ENCODE measurements at regions not wholly inside any gene's neighbourhood (a gene's known extent, or its start where the extent isn't known, plus 50 kb on each side); places are given as distances from the start of the nearest gene placed in this dataset.
"Not testable (repeated sequence)": the region's sequence is repeated elsewhere in the genome, so short reads cannot be mapped to it uniquely, and the experiment has no call there.

DNA sequence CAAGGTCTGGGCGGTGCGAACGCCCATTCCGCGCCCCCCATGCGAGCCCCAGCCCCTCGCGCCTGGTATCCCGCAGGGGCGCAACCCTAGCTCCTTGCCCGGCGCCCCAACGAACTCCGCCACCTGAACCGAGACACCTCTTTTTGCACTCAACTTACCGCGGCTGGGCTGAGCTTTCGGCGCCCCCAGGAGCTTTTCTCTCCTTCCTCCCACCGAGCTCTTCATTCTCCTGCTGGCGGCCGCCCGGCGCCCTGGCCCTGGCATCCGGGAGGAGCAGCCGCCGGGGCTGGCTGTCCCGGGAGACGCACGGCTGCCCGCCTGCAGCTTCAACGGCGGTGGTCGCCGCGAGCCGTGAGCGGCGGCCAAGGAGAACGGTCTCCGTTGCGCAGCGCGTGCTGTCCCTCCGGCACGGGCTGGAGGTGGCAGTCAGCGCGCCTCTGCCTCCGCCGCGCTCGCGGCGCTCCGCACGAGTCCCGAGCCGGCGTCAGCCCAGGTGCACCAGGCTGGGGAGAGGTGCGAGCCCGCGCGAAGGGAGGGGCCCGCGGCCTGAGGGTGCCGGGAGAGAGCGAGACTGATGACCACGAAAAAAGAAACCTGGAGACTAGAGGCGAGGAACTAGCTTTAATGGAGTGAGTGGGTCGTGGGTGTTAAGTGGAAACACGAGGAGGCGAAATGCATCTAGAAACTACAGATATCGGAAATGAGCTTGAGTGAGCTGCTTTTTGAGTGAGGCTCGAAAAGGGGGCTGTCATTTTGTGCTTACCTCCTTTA is 621.5 kb upstream of the ZNF385D start:
- DNase-seq, result no peak
- CTCF ChIA-PET, result no interaction called here
- POLR2A ChIA-PET, result no interaction called here
- Mint-ChIP-seq H3K9me3 (peaks cover 10% of the 10 kb centered on the region), H3K27me3 (peaks cover 15% of the 10 kb centered on the region), H3K4me3 (no peak overlapping the region), H3K4me1 (ENCODE audit: low read depth) (no peaks in the 10 kb centered on the region), H3K27ac (no peak overlapping the region), H3K36me3 (no peaks in the 10 kb centered on the region)
- intact Hi-C loops (cut with micrococcal nuclease), result no loop called here

GRCh38 chr3:22373182-22373581 is 622.2 kb upstream of the ZNF385D start:
- H3K4me1 Mint-ChIP-seq (ENCODE audit: low read depth), result no peaks in the 10 kb centered on the region
- intact Hi-C loops (cut with micrococcal nuclease), result no loop called here
- no peak overlapping the region for H3K4me3 Mint-ChIP-seq
- POLR2A ChIA-PET, result no interaction called here
- no peaks in the 10 kb centered on the region for H3K36me3 Mint-ChIP-seq
- peaks cover 15% of the 10 kb centered on the region for H3K27me3 Mint-ChIP-seq
- peaks cover 10% of the 10 kb centered on the region for H3K9me3 Mint-ChIP-seq
- no peak for DNase-seq
- CTCF ChIA-PET, result no interaction called here
- no peak overlapping the region for H3K27ac Mint-ChIP-seq

DNA sequence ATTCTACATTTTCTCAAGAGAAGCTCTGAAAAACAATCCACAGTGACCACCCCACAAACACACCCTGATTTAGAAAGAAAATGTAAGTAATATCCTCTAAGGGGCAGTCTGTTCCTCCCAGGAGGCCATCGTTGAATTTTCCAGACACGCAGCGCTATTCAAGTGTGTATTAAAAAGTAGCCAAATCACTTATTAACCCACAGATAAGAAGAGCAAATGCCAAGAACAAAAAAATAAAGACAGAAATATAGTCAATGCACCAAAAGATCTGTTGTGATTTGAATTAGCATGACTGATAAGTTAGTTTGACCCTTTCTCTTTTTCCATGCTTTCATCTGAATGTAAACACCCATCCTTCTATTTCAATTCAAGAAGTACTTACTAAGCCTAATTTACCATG is 622.8 kb upstream of the ZNF385D start:
- H3K4me3 Mint-ChIP-seq, result no peak overlapping the region
- POLR2A ChIA-PET, result no interaction called here
- intact Hi-C loops (cut with micrococcal nuclease), result no loop called here

GRCh38 chr3:22377421-22377820 is 626.4 kb upstream of the ZNF385D start:
- H3K36me3 Mint-ChIP-seq, result no peaks in the 10 kb centered on the region
- peaks cover 13% of the 10 kb centered on the region for H3K9me3 Mint-ChIP-seq
- ChIA-PET POLR2A (no interaction called here), CTCF (no interaction called here)
- intact Hi-C loops (cut with micrococcal nuclease), result no loop called here
- no peaks in the 10 kb centered on the region for H3K4me1 Mint-ChIP-seq (ENCODE audit: low read depth)
- DNase-seq, result no peak
- H3K27me3 Mint-ChIP-seq, result peaks cover 5% of the 10 kb centered on the region
- no peak overlapping the region for H3K4me3 Mint-ChIP-seq
- H3K27ac Mint-ChIP-seq, result no peak overlapping the region

More for the DNA sequence above, 622.8 kb upstream of the ZNF385D start:
- H3K27me3 Mint-ChIP-seq, result peaks cover 15% of the 10 kb centered on the region
- no peaks in the 10 kb centered on the region for H3K4me1 Mint-ChIP-seq (ENCODE audit: low read depth)
- no peak for DNase-seq
- no peaks in the 10 kb centered on the region for H3K36me3 Mint-ChIP-seq
- CTCF ChIA-PET, result no interaction called here
- H3K9me3 Mint-ChIP-seq, result peaks cover 10% of the 10 kb centered on the region
- H3K27ac Mint-ChIP-seq, result no peak overlapping the region

- no peaks in the 10 kb centered on the region for H3K36me3 Mint-ChIP-seq
- no peaks in the 10 kb centered on the region for H3K4me1 Mint-ChIP-seq (ENCODE audit: low read depth)
- no peaks in the 10 kb centered on the region for H3K27me3 Mint-ChIP-seq
- H3K9me3 Mint-ChIP-seq, result peaks cover 19% of the 10 kb centered on the region
- intact Hi-C loops (cut with micrococcal nuclease), result no loop called here
- ChIA-PET CTCF (no interaction called here), POLR2A (no interaction called here)
- H3K4me3 Mint-ChIP-seq, result no peak overlapping the region
- no peak for DNase-seq
- no peak overlapping the region for H3K27ac Mint-ChIP-seq
Measured at GRCh38 chr3:22378869-22379268, 627.9 kb upstream of the ZNF385D start.

- H3K36me3 Mint-ChIP-seq, result no peaks in the 10 kb centered on the region
- no peaks in the 10 kb centered on the region for H3K4me1 Mint-ChIP-seq (ENCODE audit: low read depth)
- no peak overlapping the region for H3K4me3 Mint-ChIP-seq
- intact Hi-C loops (cut with micrococcal nuclease), result no loop called here
- no peaks in the 10 kb centered on the region for H3K27me3 Mint-ChIP-seq
- peaks cover 18% of the 10 kb centered on the region for H3K9me3 Mint-ChIP-seq
- CTCF ChIA-PET, result no interaction called here
- no peak for DNase-seq
- POLR2A ChIA-PET, result no interaction called here
- H3K27ac Mint-ChIP-seq, result no peak overlapping the region
Measured at GRCh38 chr3:22380253-22380652, 629.2 kb upstream of the ZNF385D start.

DNA sequence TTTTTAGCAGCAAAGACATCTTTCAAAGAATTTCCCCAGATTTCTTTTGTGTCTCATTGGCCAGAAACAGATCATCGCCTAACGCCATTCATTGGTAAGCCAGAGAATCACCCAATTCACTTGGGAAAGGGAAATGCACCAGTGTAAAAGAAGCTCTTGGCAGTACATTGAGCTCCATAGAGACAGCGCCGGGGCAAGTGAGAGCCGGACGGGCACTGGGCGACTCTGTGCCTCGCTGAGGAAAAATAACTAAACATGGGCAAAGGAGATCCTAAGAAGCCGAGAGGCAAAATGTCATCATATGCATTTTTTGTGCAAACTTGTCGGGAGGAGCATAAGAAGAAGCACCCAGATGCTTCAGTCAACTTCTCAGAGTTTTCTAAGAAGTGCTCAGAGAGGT is 630.6 kb upstream of the ZNF385D start:
- H3K27me3 Mint-ChIP-seq; H3K36me3 Mint-ChIP-seq; intact Hi-C loops (cut with micrococcal nuclease); H3K4me3 Mint-ChIP-seq; H3K4me1 Mint-ChIP-seq (ENCODE audit: low read depth); POLR2A ChIA-PET; H3K27ac Mint-ChIP-seq; CTCF ChIA-PET: not testable (repeated sequence)
- peak; percentile 26 for DNase-seq
- peaks cover 18% of the 10 kb centered on the region for H3K9me3 Mint-ChIP-seq

- Mint-ChIP-seq H3K4me3 (no peak overlapping the region), H3K9me3 (peaks cover 13% of the 10 kb centered on the region), H3K27me3 (no peaks in the 10 kb centered on the region), H3K27ac (no peak overlapping the region), H3K4me1 (ENCODE audit: low read depth) (no peaks in the 10 kb centered on the region), H3K36me3 (no peaks in the 10 kb centered on the region)
- ChIA-PET POLR2A (no interaction called here), CTCF (no interaction called here)
- no peak for DNase-seq
- intact Hi-C loops (cut with micrococcal nuclease), result no loop called here
Measured at GRCh38 chr3:22383285-22383684, 632.3 kb upstream of the ZNF385D start.

DNA sequence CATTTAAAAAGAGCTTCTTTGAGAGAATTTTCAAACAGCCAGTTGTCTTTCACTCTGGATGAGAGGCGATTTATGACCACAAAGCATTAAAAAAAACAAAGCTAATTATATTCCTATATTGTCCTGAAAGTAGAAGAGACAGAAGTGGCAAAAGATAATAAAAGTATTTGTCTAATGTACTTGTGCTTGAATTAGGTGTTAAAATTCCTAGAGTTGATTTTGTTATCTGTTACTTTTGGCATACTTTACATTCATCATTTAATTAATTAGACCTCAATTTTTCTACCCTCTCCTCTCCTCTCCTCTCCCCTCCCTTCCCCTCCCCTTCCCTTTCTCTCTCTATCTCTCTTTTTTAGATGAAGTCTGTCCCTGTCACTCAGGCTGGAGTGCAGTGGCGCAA is 635.1 kb upstream of the ZNF385D start:
- Mint-ChIP-seq H3K36me3 (no peaks in the 10 kb centered on the region), H3K4me1 (ENCODE audit: low read depth) (no peaks in the 10 kb centered on the region), H3K27ac (no peak overlapping the region), H3K9me3 (peaks cover 13% of the 10 kb centered on the region), H3K27me3 (no peaks in the 10 kb centered on the region), H3K4me3 (no peak overlapping the region)
- ChIA-PET POLR2A (no interaction called here), CTCF (no interaction called here)
- no peak for DNase-seq
- intact Hi-C loops (cut with micrococcal nuclease), result no loop called here

- H3K4me1 Mint-ChIP-seq (ENCODE audit: low read depth), result no peaks in the 10 kb centered on the region
- no peak overlapping the region for H3K27ac Mint-ChIP-seq
- peaks cover 9% of the 10 kb centered on the region for H3K9me3 Mint-ChIP-seq
- H3K4me3 Mint-ChIP-seq, result no peak overlapping the region
- intact Hi-C loops (cut with micrococcal nuclease), result no loop called here
- DNase-seq, result no peak
- ChIA-PET POLR2A (no interaction called here), CTCF (no interaction called here)
- H3K27me3 Mint-ChIP-seq, result no peaks in the 10 kb centered on the region
- no peaks in the 10 kb centered on the region for H3K36me3 Mint-ChIP-seq
Measured at GRCh38 chr3:22392286-22392685, 641.3 kb upstream of the ZNF385D start.

DNA sequence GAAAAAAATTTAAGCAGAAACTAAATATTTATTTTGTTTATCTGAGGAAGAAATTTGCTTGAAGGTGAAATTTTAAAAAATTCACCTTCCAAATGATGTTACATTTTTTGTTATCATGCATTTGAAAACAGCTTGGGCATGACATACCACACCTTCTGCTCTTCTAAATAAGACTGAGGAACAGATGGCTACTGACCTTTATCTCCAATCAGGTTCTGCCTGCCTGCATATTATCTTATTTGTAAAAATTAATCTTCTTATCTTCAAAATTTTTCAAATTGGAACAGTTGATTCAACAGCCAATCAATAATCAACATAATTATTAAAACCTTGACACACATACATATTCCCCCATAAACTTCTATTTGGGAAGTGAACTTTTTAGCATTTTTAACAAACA is 641.8 kb upstream of the ZNF385D start:
- Mint-ChIP-seq H3K4me3 (no peak overlapping the region), H3K27me3 (no peaks in the 10 kb centered on the region), H3K4me1 (ENCODE audit: low read depth) (no peaks in the 10 kb centered on the region), H3K27ac (no peak overlapping the region), H3K36me3 (no peaks in the 10 kb centered on the region), H3K9me3 (peaks cover 10% of the 10 kb centered on the region)
- no peak for DNase-seq
- intact Hi-C loops (cut with micrococcal nuclease), result no loop called here
- ChIA-PET CTCF (no interaction called here), POLR2A (no interaction called here)

- intact Hi-C loops (cut with micrococcal nuclease), result no loop called here
- Mint-ChIP-seq H3K36me3 (no peaks in the 10 kb centered on the region), H3K27ac (no peak overlapping the region), H3K4me1 (ENCODE audit: low read depth) (no peaks in the 10 kb centered on the region), H3K4me3 (no peak overlapping the region), H3K9me3 (peaks cover 13% of the 10 kb centered on the region), H3K27me3 (no peaks in the 10 kb centered on the region)
- ChIA-PET CTCF (no interaction called here), POLR2A (no interaction called here)
- DNase-seq, result no peak
Measured at GRCh38 chr3:22399566-22399965, 648.6 kb upstream of the ZNF385D start.

- Mint-ChIP-seq H3K27me3 (no peaks in the 10 kb centered on the region), H3K9me3 (peaks cover 10% of the 10 kb centered on the region), H3K4me1 (ENCODE audit: low read depth) (no peaks in the 10 kb centered on the region), H3K4me3 (no peak overlapping the region), H3K27ac (no peak overlapping the region), H3K36me3 (no peaks in the 10 kb centered on the region)
- CTCF ChIA-PET, result no interaction called here
- no peak for DNase-seq
- intact Hi-C loops (cut with micrococcal nuclease), result no loop called here
- POLR2A ChIA-PET, result no interaction called here
Measured at GRCh38 chr3:22401499-22401898, 650.5 kb upstream of the ZNF385D start.

Data from activated CD4-positive, alpha-beta memory T cell treated with anti-CD3 and anti-CD28 coated beads for 36 hours (primary cell).